ENCODE measurements at regions not wholly inside any gene's neighbourhood (a gene's known extent, or its start where the extent isn't known, plus 50 kb on each side); places are given as distances from the start of the nearest gene placed in this dataset.
A peak's percentile ranks its signal among the peaks of the same experiment; 100 is the strongest.

DNA sequence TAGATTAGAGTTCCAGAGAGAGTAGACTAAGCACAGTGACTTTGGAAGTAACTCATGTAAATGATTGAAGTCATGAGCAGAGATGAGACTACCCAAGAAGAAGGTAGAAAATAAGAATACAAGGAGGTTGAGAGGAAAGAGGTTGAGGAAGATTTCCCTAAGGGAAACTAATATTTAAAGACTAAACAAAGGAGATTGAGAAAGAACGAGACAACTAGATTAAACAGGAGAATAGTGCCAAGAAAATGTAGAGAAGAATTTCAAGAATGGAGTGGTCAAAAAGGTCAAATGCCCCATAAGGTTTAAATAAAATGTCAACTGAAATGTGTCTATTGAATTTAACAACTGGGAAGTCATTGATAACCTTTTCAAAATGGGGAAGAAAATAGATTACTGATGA is 59.0 kb downstream of the RPS29 start:
- peak; percentile 25 to 64 for DNase-seq (ENCODE audit: low read depth in 2 of 2)
- TF ChIP-seq, protein P1, sequence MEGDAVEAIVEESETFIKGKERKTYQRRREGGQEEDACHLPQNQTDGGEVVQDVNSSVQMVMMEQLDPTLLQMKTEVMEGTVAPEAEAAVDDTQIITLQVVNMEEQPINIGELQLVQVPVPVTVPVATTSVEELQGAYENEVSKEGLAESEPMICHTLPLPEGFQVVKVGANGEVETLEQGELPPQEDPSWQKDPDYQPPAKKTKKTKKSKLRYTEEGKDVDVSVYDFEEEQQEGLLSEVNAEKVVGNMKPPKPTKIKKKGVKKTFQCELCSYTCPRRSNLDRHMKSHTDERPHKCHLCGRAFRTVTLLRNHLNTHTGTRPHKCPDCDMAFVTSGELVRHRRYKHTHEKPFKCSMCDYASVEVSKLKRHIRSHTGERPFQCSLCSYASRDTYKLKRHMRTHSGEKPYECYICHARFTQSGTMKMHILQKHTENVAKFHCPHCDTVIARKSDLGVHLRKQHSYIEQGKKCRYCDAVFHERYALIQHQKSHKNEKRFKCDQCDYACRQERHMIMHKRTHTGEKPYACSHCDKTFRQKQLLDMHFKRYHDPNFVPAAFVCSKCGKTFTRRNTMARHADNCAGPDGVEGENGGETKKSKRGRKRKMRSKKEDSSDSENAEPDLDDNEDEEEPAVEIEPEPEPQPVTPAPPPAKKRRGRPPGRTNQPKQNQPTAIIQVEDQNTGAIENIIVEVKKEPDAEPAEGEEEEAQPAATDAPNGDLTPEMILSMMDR (IDR thresholded peaks at IDR 0.05; ENCODE audit: low read depth, low read length): no peak
- no peak overlapping the region for H3K4me3 ChIP-seq (replicated peaks in 1 of 2; ENCODE audit: low read depth in 2 of 2, low read length in 2 of 2)

DNA sequence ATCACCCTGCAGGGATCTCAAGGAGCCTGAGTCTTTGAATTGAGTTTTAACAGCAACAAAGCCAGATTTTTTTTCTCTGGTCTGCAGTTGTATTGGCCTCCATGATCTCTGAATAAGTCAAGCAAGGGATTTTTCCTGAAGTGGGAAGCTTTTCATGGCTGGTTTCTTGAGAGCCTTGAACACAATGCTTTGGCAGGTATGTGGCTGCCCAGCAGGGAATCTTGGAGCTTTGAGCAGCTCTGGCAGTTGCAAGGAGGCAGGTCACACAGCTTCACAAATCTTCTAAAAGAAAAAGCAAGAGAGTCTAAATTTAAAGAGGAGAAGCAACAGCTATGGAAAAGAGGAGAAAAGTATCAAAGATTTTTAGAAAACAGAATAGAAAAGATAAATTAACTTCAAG is 60.1 kb downstream of the RPS29 start:
- H3K4me3 ChIP-seq (replicated peaks in 1 of 2; ENCODE audit: low read depth in 2 of 2, low read length in 2 of 2): no peak overlapping the region
- DNase-seq (ENCODE audit: low read depth in 2 of 2): no peak
- TF ChIP-seq, protein P1 (IDR thresholded peaks at IDR 0.05; ENCODE audit: low read depth, low read length): no peak

DNA sequence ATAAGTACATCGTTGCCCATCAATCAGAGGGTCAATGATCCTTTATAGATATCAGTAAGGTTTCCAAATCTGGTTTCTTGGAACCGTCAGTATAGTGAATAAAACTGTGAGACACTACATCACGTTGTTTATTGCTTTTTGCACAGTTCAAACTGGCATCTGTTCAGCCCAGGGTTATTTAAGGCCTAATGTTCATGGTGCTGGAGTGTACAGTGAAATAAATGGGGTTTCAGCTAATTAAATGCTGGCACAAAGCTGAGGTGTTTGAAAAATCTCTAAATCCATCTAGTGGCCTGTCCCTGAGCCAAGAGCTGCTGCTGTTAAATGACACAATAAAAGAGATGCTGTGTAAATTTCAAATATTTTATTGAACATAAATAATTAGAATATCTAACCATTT is 69.9 kb downstream of the RPS29 start:
- H3K4me3 ChIP-seq (replicated peaks in 1 of 2; ENCODE audit: low read depth in 2 of 2, low read length in 2 of 2): no peak overlapping the region
- TF ChIP-seq, protein P1 (IDR thresholded peaks at IDR 0.05; ENCODE audit: low read depth, low read length): no peak
- DNase-seq (ENCODE audit: low read depth in 2 of 2): no peak

DNA sequence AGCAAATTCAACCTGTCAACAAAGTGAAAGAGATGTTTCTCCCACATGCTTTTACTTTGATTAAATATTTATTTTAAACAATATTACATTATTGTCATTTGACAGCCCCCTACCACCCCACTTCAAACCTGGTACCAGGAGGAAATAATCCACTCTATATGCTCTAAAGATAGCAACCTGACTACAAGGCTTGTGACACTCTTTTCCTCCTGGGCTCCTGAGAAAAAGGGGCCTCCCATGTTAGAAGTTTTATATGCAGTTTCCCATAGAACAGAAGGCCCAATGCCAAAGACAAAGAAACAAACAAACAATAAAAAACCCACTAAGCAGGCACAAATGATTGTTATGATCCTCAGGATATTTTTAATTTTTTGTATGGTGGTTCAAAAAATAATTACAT is 73.6 kb downstream of the RPS29 start:
- DNase-seq (ENCODE audit: low read depth in 2 of 2): no peak

DNA sequence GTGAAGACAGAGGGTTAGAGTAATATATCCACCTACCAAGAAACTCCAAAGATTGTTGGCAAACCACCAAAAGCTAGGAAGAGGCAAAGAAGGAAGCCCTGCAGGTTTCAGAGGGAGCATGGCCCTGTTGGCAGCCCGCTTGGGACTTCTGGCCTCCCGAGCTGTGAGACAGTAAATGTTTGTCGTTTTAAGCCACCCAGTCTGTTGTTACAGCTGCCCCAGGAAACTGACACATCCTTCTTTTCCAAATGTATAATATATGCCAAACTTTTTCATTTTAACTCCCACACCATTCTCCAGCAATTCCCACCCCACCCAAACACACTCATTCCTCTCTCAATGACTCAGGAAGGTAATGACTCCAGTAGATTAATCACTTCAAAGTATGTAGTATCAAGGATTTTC is 74.0 kb downstream of the RPS29 start:
- DNase-seq (ENCODE audit: low read depth in 2 of 2): peak; percentile 50 to 93
- no peak overlapping the region for H3K4me3 ChIP-seq (replicated peaks in 1 of 2; ENCODE audit: low read depth in 2 of 2, low read length in 2 of 2)
- TF ChIP-seq, protein P1 (IDR thresholded peaks at IDR 0.05; ENCODE audit: low read depth, low read length): no peak

More for the DNA sequence above, 73.6 kb downstream of the RPS29 start:
- H3K4me3 ChIP-seq (replicated peaks in 1 of 2; ENCODE audit: low read depth in 2 of 2, low read length in 2 of 2): no peak overlapping the region
- TF ChIP-seq, protein P1 (IDR thresholded peaks at IDR 0.05; ENCODE audit: low read depth, low read length): no peak

DNA sequence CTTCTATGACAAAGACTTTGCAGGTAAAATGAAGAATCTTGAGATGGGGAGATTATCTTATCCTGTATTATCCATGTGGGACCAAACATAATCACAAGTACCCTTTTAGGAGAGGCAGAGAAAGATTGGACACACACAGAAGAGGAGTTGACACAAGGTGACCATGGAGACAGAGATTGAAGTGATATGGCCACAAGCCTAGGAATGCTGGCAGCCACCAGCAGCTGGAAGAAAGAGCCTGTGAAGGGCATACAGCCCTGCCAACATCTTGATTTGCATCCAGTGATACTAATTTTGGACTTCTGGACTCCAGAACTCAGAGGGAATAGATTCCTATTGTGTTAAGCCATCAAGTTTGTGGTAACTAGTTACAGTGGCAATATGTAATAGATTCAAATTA is 78.1 kb downstream of the RPS29 start:
- no peak for DNase-seq (ENCODE audit: low read depth in 2 of 2)
- TF ChIP-seq, protein P1 (IDR thresholded peaks at IDR 0.05; ENCODE audit: low read depth, low read length): no peak
- no peak overlapping the region for H3K4me3 ChIP-seq (replicated peaks in 1 of 2; ENCODE audit: low read depth in 2 of 2, low read length in 2 of 2)

DNA sequence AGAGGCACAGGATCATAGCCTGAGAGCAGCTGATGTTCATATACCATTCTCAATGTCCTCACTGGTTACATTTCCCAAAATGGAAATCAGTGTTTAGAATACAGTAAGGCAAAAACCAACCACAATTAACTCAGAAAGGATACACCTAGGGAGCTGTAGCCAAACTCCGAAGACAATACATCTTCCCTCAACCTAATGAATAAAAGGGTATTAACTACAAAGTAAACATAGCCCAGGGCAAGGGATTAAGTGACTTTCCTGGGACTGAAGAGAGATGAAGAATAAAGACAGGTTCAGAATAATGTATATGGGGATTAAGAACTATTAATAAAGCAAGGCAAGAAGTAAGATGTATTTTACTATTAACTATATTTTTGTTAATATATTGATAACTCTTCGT is 79.5 kb downstream of the RPS29 start:
- TF ChIP-seq, protein P1 (IDR thresholded peaks at IDR 0.05; ENCODE audit: low read depth, low read length): no peak
- DNase-seq (ENCODE audit: low read depth in 2 of 2): no peak
- no peak overlapping the region for H3K4me3 ChIP-seq (replicated peaks in 1 of 2; ENCODE audit: low read depth in 2 of 2, low read length in 2 of 2)
